ENCODE measurements at regions not wholly inside any gene's neighbourhood (a gene's known extent, or its start where the extent isn't known, plus 50 kb on each side); places are given as distances from the start of the nearest gene placed in this dataset.

- TF ChIP-seq EZH2 (IDR thresholded peaks at IDR 0.05; ENCODE audit: low read length, missing control alignments): no peak
- TF ChIP-seq, protein P1, sequence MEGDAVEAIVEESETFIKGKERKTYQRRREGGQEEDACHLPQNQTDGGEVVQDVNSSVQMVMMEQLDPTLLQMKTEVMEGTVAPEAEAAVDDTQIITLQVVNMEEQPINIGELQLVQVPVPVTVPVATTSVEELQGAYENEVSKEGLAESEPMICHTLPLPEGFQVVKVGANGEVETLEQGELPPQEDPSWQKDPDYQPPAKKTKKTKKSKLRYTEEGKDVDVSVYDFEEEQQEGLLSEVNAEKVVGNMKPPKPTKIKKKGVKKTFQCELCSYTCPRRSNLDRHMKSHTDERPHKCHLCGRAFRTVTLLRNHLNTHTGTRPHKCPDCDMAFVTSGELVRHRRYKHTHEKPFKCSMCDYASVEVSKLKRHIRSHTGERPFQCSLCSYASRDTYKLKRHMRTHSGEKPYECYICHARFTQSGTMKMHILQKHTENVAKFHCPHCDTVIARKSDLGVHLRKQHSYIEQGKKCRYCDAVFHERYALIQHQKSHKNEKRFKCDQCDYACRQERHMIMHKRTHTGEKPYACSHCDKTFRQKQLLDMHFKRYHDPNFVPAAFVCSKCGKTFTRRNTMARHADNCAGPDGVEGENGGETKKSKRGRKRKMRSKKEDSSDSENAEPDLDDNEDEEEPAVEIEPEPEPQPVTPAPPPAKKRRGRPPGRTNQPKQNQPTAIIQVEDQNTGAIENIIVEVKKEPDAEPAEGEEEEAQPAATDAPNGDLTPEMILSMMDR (conservative IDR thresholded peaks at IDR 0.05 in 1 of 2, IDR thresholded peaks at IDR 0.05 in 1 of 2; ENCODE audit: low read depth in 1 of 2, low read length in 2 of 2): no peak
- peak; percentile 91 to 93 for DNase-seq (ENCODE audit: low read depth in 2 of 2)
- Histone ChIP-seq H3K27ac (ENCODE audit: insufficient read depth, low read length) (no peak overlapping the region), H3K36me3 (ENCODE audit: control insufficient read depth, insufficient read depth, low read length) (no peaks in the 10 kb centered on the region), H3K4me3 (replicated peaks in 1 of 4; ENCODE audit: control extremely low read depth in 1 of 4, insufficient read depth in 1 of 4, low read depth in 3 of 4, low read length in 4 of 4) (no peak overlapping the region), H4K20me1 (ENCODE audit: control insufficient read depth, extremely low read depth, insufficient read depth, low read length) (no peaks in the 10 kb centered on the region), H3K9ac (ENCODE audit: insufficient read depth, low read length) (no peak overlapping the region), H3K4me2 (ENCODE audit: extremely low read depth, insufficient read depth, low read length) (no peak overlapping the region), H2AFZ (ENCODE audit: low read length) (no peak overlapping the region), H3K4me1 (ENCODE audit: control insufficient read depth, extremely low read depth, insufficient read depth, low read length) (no peaks in the 10 kb centered on the region), H3K9me3 (ENCODE audit: control insufficient read depth, insufficient read depth, low read depth, low read length) (no peaks in the 10 kb centered on the region), H3K27me3 (ENCODE audit: control insufficient read depth, insufficient read depth, low read length) (no peaks in the 10 kb centered on the region), H3K79me2 (ENCODE audit: control insufficient read depth, insufficient read depth, low read length) (no peaks in the 10 kb centered on the region)
These were observed 109.2 kb downstream of the FAM76B start for GRCh38 chr11:95680169-95680929.

GRCh38 chr11:95678988-95679387 lies 110.6 kb downstream of the FAM76B start:
- no peaks in the 10 kb centered on the region for H4K20me1 ChIP-seq (ENCODE audit: control insufficient read depth, extremely low read depth, insufficient read depth, low read length)
- no peak overlapping the region for H2AFZ ChIP-seq (ENCODE audit: low read length)
- no peak overlapping the region for H3K4me3 ChIP-seq (replicated peaks in 1 of 4; ENCODE audit: control extremely low read depth in 1 of 4, insufficient read depth in 1 of 4, low read depth in 3 of 4, low read length in 4 of 4)
- TF ChIP-seq EZH2 (IDR thresholded peaks at IDR 0.05; ENCODE audit: low read length, missing control alignments): no peak
- TF ChIP-seq, protein P1 (conservative IDR thresholded peaks at IDR 0.05 in 1 of 2, IDR thresholded peaks at IDR 0.05 in 1 of 2; ENCODE audit: low read depth in 1 of 2, low read length in 2 of 2): no peak
- no peak overlapping the region for H3K4me2 ChIP-seq (ENCODE audit: extremely low read depth, insufficient read depth, low read length)
- no peaks in the 10 kb centered on the region for H3K36me3 ChIP-seq (ENCODE audit: control insufficient read depth, insufficient read depth, low read length)
- no peak overlapping the region for H3K9ac ChIP-seq (ENCODE audit: insufficient read depth, low read length)
- no peak overlapping the region for H3K27ac ChIP-seq (ENCODE audit: insufficient read depth, low read length)
- no peaks in the 10 kb centered on the region for H3K4me1 ChIP-seq (ENCODE audit: control insufficient read depth, extremely low read depth, insufficient read depth, low read length)
- no peaks in the 10 kb centered on the region for H3K27me3 ChIP-seq (ENCODE audit: control insufficient read depth, insufficient read depth, low read length)
- no peaks in the 10 kb centered on the region for H3K79me2 ChIP-seq (ENCODE audit: control insufficient read depth, insufficient read depth, low read length)
- DNase-seq (ENCODE audit: low read depth in 2 of 2): no peak
- no peaks in the 10 kb centered on the region for H3K9me3 ChIP-seq (ENCODE audit: control insufficient read depth, insufficient read depth, low read depth, low read length)

DNA sequence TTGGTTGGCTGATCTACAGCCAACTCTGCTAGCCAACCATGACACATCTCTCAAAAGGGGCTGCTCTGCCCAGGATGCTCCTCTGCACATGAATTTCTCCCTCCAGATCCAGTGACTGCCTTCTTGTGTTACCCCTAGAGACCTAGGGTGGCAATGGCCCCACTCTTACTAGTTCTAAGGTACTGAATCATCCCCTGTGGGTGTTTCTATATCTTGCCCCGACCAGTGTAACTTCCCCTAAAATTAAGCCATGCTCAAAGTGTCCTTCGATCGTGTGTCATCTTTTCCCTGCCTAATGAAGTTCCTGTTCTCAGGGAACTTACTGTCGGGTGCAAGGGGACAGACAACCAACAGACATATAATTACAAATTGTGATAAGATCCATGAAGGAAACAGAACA lies 113.3 kb downstream of the FAM76B start:
- no peak for TF ChIP-seq EZH2 (IDR thresholded peaks at IDR 0.05; ENCODE audit: low read length, missing control alignments)
- TF ChIP-seq, protein P1 (conservative IDR thresholded peaks at IDR 0.05 in 1 of 2, IDR thresholded peaks at IDR 0.05 in 1 of 2; ENCODE audit: low read depth in 1 of 2, low read length in 2 of 2): no peak
- H3K36me3 ChIP-seq (ENCODE audit: control insufficient read depth, insufficient read depth, low read length): no peaks in the 10 kb centered on the region

More for the DNA sequence above, 113.3 kb downstream of the FAM76B start:
- no peak overlapping the region for H3K4me2 ChIP-seq (ENCODE audit: extremely low read depth, insufficient read depth, low read length)
- H3K9ac ChIP-seq (ENCODE audit: insufficient read depth, low read length): no peak overlapping the region
- H2AFZ ChIP-seq (ENCODE audit: low read length): no peak overlapping the region
- no peak overlapping the region for H3K27ac ChIP-seq (ENCODE audit: insufficient read depth, low read length)
- no peaks in the 10 kb centered on the region for H4K20me1 ChIP-seq (ENCODE audit: control insufficient read depth, extremely low read depth, insufficient read depth, low read length)
- H3K79me2 ChIP-seq (ENCODE audit: control insufficient read depth, insufficient read depth, low read length): no peaks in the 10 kb centered on the region
- H3K9me3 ChIP-seq (ENCODE audit: control insufficient read depth, insufficient read depth, low read depth, low read length): no peaks in the 10 kb centered on the region
- no peaks in the 10 kb centered on the region for H3K4me1 ChIP-seq (ENCODE audit: control insufficient read depth, extremely low read depth, insufficient read depth, low read length)
- no peak overlapping the region for H3K4me3 ChIP-seq (replicated peaks in 1 of 4; ENCODE audit: control extremely low read depth in 1 of 4, insufficient read depth in 1 of 4, low read depth in 3 of 4, low read length in 4 of 4)
- no peaks in the 10 kb centered on the region for H3K27me3 ChIP-seq (ENCODE audit: control insufficient read depth, insufficient read depth, low read length)
- DNase-seq (ENCODE audit: low read depth in 2 of 2): no peak
